ENCODE measurements at regions not wholly inside any gene's neighbourhood (a gene's known extent, or its start where the extent isn't known, plus 50 kb on each side); places are given as distances from the start of the nearest gene placed in this dataset.

- no peak overlapping the region for H3K4me3 ChIP-seq
- H3K36me3 ChIP-seq: no peaks in the 10 kb centered on the region
- peaks cover 0 to 2% of the 10 kb centered on the region in 2 donors for H3K4me1 ChIP-seq
- TF ChIP-seq POLR2A (IDR thresholded peaks at IDR 0.05) (no peak), CTCF (IDR thresholded peaks at IDR 0.05) (no peak)
- H3K27me3 ChIP-seq: no peaks in the 10 kb centered on the region
- intact Hi-C loops (cut with DNase I; ENCODE audit: low total_unique reads): no loop called here
- DNase-seq: no peak
- no peak overlapping the region for H3K27ac ChIP-seq
- H3K9me3 ChIP-seq: no peaks in the 10 kb centered on the region
These were observed 67.0 kb upstream of the CAV2 start for GRCh38 chr7:116432527-116432916.

- intact Hi-C loops (cut with DNase I; ENCODE audit: low total_unique reads): no loop called here
- TF ChIP-seq CTCF (IDR thresholded peaks at IDR 0.05) (no peak), POLR2A (IDR thresholded peaks at IDR 0.05) (no peak)
- Histone ChIP-seq H3K9me3 (no peaks in the 10 kb centered on the region), H3K27me3 (no peaks in the 10 kb centered on the region), H3K36me3 (no peaks in the 10 kb centered on the region), H3K4me3 (no peak overlapping the region), H3K4me1 (no peaks in the 10 kb centered on the region), H3K27ac (no peak overlapping the region)
- no peak for DNase-seq
These were observed 66.3 kb upstream of the CAV2 start for GRCh38 chr7:116433246-116433645.

GRCh38 chr7:116434820-116435341 lies 64.7 kb upstream of the CAV2 start:
- no peaks in the 10 kb centered on the region for H3K27me3 ChIP-seq
- no peaks in the 10 kb centered on the region for H3K9me3 ChIP-seq
- no peaks in the 10 kb centered on the region for H3K36me3 ChIP-seq
- no peak for DNase-seq
- intact Hi-C loops (cut with DNase I; ENCODE audit: low total_unique reads): no loop called here
- no peak overlapping the region for H3K27ac ChIP-seq
- no peak overlapping the region for H3K4me3 ChIP-seq
- TF ChIP-seq POLR2A (IDR thresholded peaks at IDR 0.05) (no peak), CTCF (IDR thresholded peaks at IDR 0.05) (no peak)
- H3K4me1 ChIP-seq: peaks cover 0 to 5% of the 10 kb centered on the region in 2 donors

GRCh38 chr7:116436305-116436826 lies 63.2 kb upstream of the CAV2 start:
- H3K27ac ChIP-seq: no peak overlapping the region

GRCh38 chr7:116438267-116438666 lies 61.3 kb upstream of the CAV2 start:
- intact Hi-C loops (cut with DNase I; ENCODE audit: low total_unique reads): no loop called here
- TF ChIP-seq CTCF (IDR thresholded peaks at IDR 0.05) (no peak), POLR2A (IDR thresholded peaks at IDR 0.05) (no peak)
- Histone ChIP-seq H3K36me3 (no peaks in the 10 kb centered on the region), H3K4me3 (no peak overlapping the region), H3K27me3 (no peaks in the 10 kb centered on the region), H3K27ac (no peak overlapping the region), H3K9me3 (no peaks in the 10 kb centered on the region), H3K4me1 (peaks cover 0 to 12% of the 10 kb centered on the region in 2 donors)
- DNase-seq: no peak

More at GRCh38 chr7:116436305-116436826, 63.2 kb upstream of the CAV2 start:
- no peaks in the 10 kb centered on the region for H3K36me3 ChIP-seq
- no peak for DNase-seq
- intact Hi-C loops (cut with DNase I; ENCODE audit: low total_unique reads): no loop called here
- no peaks in the 10 kb centered on the region for H3K9me3 ChIP-seq
- no peak overlapping the region for H3K4me3 ChIP-seq
- no peak for TF ChIP-seq CTCF (IDR thresholded peaks at IDR 0.05)
- TF ChIP-seq POLR2A (IDR thresholded peaks at IDR 0.05): no peak
- H3K4me1 ChIP-seq: peaks cover 0 to 10% of the 10 kb centered on the region in 2 donors
- H3K27me3 ChIP-seq: no peaks in the 10 kb centered on the region

All from uterus (tissue), 3 donors.